ENCODE measurements at regions not wholly inside any gene's neighbourhood (a gene's known extent, or its start where the extent isn't known, plus 50 kb on each side); places are given as distances from the start of the nearest gene placed in this dataset.

DNA sequence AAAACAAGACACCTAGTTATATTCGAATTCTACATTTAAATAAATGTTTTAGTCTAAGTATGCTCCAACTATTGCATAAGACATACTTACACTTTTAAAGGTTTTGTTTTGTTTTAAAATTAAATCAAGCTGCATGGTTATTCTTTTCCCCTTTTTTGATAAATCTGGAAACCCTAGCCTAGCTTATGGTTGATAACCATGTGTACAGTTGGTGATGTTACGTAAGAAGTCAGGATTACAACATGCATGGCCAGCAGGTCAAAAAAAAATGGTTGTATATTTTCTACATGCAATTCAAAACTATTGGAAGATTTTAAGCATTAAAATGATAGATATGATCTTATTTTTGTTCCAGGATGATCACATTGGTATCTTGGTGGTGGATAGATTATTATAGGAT is 1600.6 kb downstream of the PLA2G4A start:
- TF ChIP-seq EZH2 (IDR thresholded peaks at IDR 0.05; ENCODE audit: insufficient read depth, poor library complexity, severe bottlenecking), result no peak
- no peak for TF ChIP-seq EZH2phosphoT487 (IDR thresholded peaks at IDR 0.05; ENCODE audit: insufficient read depth, low read depth)
